ENCODE measurements at regions not wholly inside any gene's neighbourhood (a gene's known extent, or its start where the extent isn't known, plus 50 kb on each side); places are given as distances from the start of the nearest gene placed in this dataset.

DNA sequence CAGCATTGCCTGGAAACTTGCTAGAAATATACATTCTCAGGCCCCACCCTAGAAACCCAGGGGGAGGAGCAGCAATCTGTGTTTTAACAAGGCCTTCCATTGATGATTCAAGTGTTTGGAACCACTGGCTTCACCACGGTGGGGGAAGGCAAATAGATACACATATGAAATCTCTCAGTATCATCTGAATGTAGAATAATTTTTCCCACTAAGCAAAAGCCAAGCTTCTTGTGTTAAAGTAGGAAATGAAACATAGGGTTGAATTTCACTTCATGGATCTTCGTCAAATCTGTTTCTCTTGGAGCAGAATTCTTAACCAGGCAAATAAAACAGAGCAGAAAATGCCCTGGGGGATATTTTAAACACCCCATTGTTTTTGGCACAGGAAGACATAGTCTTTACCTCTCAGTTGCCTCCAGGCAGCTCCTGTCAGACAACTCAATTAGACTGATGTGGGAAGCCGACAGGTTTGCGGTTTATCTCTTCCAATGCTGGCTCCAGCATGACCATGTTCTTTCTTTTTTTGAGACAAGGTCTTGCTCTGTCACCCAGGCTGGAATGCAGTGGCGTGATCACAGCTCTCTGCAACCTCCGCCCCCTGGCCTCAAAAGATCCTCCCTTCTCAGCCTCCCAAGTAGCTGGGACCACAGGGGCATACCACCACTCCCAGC, 213.0 kb downstream of the FOXO1 start:
- no peak for DNase-seq (ENCODE audit: low read depth in 4 of 4, low spot score in 3 of 4)

DNA sequence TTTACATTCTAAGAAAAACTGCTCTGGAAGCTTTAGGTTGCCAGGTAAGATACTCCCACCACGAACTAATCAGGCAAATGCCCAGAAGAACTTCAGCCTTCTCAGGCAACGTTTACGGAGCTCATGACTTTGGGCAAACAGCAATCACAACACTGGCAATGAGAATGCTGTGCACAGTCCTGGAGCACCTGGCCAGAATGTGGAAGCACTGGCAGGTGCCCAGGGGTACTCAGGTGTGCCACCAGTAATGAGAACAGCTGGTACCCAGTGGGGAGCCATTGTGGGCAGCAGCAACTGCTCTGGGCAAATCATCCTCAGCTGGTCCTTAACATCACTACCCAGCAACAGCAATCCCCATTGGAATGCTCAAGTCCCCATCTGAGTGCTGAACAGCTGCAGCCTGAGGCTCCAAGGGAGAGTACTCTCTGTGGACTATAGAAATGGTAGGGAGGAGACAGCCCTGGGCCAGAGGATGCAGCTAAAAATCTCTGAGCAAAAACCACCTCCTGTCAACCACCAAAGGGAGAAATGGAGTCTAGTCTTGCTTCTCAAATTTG, 210.0 kb downstream of the FOXO1 start:
- no peak for DNase-seq (ENCODE audit: low read depth in 4 of 4, low spot score in 3 of 4)

DNA sequence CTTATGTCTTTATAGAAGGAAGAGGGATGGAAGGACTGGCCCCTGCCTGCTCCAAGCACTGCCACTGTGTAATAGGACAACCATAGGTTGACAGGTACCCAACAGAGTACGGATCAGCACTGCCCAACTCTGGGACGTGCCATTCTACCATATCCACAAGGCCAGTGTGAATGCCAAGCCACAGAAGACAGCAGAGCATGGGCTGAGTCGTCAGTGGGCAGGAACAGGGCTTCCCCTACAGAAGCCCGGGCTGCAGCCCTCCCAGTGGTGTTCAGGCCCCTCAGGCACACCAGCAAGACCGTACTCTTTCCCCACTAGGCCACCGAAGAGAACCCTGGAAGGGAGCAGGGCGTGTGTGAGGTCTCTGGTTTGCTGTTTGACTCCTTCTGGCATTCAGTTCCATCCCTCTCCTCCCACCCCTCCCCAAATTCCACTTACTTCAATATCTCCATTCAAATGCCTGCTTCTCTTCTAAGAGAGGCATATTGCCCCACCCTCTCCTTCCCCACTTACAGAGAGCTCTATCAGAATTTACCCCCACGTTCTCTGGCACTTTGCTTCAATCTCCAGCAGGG, 209.4 kb downstream of the FOXO1 start:
- no peak for DNase-seq (ENCODE audit: low read depth in 4 of 4, low spot score in 3 of 4)

DNA sequence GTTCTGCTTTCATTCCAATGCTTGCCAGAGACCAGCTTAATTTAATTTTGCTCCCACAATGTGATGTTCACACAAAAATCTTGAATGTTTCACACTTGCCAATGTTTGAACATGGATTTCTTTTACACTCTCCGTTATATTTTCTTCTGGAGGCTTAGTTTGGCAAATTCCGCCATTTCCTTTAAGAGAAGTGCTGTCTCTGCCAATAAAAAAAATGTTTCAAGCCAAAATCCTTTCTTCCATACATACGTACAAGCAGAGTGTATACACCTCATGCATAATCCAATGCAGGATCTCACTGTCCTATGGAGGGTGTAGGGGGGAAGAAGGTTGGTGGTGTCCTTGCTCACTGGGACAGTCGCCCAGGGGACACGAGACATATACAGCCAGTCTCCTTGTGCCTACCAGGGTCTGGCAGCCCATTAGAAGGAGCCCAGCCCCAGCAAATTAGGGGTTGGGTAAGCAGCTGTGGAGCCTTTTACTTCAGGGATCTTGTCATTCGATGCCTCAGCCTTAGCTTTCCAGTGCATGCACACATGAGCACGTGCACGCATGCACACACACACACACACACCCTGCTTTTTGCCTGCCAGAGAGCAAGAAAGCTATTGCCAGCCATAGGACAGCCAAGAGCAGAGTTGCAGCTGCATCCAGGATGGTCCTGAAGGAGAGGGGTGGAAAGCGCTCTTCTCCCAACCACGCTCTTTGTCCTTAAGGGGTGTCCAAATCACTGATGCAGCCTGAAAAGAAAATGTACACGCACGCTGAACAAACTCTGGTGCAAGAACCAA, 208.3 kb downstream of the FOXO1 start:
- DNase-seq (ENCODE audit: low read depth in 4 of 4, low spot score in 3 of 4), result no peak

DNA sequence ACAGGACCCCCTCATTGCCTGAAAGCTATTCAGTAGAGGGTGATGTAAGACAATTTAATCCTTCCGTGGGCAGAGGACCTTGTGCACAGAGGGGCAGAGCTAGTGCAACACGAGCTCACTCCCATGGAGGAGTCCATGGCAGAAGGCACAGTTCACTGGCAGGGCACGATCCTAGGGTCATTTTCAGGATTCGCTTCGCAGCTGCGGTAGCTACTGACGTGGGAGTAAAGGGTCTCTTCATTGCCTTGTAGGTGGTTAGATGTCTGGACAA, 207.8 kb downstream of the FOXO1 start:
- DNase-seq (ENCODE audit: low read depth in 4 of 4, low spot score in 3 of 4), result no peak

DNA sequence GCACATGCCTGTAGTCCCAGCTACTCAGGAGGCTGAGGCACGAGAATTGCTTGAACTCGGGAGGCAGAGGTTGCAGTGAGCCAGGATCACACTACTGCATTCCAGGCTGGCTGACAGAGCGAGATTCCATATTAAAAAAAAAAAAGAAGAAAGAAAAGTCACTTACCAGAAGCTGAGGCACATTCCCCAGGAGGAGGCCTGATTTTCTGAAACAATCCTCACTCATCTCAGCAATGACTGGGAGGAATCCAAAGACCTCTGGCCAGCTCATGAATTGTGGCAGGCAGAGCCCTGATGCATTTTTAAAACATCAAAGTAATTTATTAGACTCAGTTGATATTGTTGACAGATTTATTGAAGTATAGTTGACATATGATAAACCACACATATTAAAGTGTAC, 206.3 kb downstream of the FOXO1 start:
- DNase-seq (ENCODE audit: low read depth in 4 of 4, low spot score in 3 of 4), result no peak

DNA sequence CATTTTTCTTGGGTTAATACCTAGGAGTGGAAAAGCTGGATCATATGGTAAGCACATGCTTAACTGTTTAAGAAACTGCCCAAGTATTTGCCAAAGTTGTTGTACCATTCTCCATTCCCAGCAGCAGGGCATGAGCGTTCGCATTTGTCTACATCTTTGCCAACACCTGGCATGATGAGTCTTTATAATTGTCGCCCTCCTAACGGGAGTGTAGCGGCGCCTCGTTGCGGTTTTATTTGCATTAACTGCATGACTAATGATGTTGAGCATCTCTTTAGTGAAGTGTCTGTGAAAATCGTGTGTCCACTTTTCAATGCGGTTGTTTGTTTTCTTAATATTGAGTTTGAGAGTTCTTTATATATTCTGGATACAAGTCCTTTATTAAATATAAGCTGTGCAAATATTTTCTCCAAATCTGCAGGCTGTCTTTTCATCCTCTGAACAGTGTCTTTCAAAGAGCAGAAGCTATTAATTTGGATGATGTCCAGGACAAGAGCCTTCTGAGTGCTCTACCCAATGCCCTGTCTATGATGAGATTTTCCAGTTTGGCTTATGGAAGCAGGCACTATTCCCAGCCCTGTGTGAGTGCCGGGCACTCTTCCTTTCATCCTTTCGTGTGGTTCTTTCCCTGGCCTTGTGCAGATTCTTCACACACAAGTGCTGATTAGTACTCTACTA, 202.0 kb downstream of the FOXO1 start:
- no peak for DNase-seq (ENCODE audit: low read depth in 4 of 4, low spot score in 3 of 4)

DNA sequence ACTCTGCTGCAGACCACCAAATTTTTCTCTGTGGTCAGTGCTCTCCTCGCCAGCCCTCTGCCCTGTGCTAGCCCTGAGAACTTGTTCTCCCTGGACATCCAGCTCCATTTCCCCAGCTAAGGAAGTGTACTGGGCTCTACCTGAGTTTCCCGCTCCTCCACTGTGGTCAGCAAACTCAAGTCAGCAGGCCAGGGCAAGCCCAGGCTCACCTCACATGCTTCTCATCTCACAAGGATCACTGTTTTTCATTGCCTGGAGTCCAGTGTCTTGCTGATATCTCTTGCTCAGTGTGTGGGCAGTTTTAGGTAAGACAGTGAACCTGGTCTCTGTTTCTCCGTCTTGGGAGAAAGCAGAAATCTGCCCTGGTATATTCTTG, 201.4 kb downstream of the FOXO1 start:
- DNase-seq (ENCODE audit: low read depth in 4 of 4, low spot score in 3 of 4), result no peak

DNA sequence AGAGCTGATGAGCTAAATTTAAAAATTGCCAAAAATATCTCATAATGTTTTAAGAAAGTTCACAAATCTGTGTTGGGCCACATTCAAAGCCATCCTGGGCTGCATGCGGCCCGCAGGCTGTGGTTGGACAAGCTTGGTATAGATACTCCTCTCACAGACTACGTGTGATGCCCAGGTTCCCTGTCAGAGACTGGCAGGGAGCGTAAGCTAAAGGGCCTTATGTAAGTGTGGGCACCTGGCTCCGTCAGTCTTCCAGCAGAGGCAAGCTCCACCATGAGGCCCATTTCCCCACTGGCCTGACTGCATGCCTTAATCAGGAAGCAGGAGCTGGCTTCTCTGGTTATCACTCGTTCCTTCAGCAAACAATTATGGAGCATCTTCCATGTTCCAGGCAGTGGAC, 200.2 kb downstream of the FOXO1 start:
- DNase-seq (ENCODE audit: low read depth in 4 of 4, low spot score in 3 of 4), result no peak

DNA sequence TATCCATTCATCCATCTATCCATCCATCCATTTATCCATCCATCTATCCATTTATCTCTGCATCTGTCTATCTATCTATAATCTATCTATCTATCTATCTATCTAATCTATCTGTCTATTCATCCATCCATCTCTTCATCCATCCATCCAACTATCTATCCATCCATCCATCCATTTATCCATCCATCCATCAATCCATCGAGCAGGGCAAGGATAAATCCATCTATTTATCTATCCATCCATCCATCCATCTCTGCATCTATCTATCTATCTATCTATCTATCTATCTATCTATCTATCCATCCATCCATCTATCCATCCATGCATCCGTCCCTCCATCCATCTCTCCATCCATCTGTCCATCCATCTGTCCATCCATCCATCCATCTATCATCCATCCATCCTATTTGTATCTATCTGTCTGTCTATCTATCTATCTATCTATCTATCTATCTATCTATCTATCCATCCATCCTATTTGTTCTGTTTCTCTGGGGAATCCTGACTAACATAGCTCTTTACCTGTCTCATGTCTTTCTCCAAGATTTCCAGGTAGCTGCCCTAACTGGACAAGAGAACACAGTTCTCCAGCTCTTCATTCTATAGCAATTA, 198.1 kb downstream of the FOXO1 start:
- no peak for DNase-seq (ENCODE audit: low read depth in 4 of 4, low spot score in 3 of 4)

DNA sequence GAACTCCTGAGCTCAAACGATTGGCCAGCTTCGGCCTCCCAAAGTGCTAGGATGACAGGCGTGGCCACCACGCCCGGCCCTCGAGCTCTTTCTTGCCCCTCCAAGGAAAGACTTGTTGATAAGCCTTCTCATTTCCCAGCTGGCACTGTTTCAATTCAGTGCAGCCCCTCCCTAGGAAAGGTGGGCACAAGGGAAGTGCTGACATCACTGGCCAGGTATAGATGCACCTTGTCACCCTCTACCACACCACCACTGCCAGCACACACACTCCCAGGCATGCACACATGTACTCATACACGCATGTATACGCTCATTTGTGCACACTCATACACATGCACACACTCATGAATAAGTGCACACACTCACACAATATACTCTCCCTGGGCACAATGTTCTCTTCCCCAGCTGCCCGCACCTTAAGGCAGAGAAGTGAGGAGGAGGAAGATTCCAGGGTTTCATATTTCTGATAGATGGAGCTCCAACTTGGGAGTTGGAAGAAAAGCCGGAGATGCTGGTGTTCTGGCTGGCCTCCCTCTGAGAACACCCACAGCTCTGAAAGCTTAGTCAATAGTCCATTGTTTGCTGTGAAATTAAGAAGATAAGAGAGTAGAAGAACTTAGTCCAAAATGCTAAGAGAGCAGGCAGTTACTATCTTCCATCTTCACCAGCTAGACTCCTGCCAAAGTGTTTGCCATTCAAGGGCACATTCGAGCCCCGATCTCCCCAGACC, 196.7 kb downstream of the FOXO1 start:
- DNase-seq (ENCODE audit: low read depth in 4 of 4, low spot score in 3 of 4), result no peak

DNA sequence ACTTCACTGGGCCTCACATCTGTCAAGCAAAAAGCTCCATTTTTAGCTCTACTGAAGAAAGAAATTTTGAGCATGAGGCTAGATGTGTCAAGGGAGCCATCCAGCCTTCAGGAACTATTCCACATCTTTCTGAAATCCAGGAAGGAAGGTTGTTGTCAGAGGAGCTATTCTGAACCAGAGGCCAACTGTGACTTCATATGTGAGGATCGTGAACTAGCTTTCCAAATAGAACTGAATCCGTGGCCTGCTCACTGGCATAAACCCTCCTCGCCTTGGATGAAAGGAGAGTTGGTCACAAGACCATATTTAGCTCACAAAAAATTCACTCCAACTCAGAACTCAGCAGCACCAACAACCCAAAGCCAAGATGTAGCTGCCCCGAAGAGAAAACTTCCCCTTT, 195.8 kb downstream of the FOXO1 start:
- DNase-seq (ENCODE audit: low read depth in 4 of 4, low spot score in 3 of 4), result no peak

DNA sequence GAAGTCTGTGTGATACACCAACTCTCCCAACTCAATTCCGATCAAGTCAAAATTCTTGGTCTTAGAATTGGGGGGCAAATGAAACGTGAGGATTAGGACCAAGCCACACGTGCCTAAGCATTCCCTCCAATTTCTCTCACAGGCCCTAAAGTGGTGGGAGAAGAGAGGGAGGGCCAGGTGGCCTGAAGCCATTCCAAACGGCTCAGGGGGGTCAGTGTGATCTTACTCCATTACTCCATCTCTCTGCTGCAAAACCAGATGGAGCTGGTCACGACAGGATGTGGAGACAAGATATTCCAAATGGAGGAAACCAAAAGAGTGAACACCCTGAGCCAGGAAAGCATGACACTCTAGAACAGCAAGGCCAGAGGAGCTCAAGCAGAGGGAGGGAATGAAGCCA, 195.4 kb downstream of the FOXO1 start:
- DNase-seq (ENCODE audit: low read depth in 4 of 4, low spot score in 3 of 4), result no peak

DNA sequence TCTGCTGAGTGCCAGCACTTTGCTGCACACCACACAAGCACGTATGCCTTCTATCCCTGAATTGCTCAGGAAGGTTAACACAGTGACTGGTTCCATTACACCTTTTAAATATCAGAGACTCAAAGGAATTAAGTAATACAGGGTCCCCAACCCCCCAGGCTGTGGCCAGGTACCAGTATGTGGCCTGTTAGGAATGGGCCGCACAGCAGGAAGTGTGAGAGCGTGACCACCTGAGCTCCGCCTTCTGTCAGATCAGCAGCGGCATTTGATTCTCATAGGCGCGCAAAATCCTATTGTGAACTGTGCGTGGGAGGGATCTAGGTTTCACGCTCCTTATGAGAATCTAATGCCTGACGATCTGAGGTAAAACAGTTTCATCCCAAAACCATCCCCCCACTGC, 194.5 kb downstream of the FOXO1 start:
- DNase-seq (ENCODE audit: low read depth in 4 of 4, low spot score in 3 of 4), result no peak

DNA sequence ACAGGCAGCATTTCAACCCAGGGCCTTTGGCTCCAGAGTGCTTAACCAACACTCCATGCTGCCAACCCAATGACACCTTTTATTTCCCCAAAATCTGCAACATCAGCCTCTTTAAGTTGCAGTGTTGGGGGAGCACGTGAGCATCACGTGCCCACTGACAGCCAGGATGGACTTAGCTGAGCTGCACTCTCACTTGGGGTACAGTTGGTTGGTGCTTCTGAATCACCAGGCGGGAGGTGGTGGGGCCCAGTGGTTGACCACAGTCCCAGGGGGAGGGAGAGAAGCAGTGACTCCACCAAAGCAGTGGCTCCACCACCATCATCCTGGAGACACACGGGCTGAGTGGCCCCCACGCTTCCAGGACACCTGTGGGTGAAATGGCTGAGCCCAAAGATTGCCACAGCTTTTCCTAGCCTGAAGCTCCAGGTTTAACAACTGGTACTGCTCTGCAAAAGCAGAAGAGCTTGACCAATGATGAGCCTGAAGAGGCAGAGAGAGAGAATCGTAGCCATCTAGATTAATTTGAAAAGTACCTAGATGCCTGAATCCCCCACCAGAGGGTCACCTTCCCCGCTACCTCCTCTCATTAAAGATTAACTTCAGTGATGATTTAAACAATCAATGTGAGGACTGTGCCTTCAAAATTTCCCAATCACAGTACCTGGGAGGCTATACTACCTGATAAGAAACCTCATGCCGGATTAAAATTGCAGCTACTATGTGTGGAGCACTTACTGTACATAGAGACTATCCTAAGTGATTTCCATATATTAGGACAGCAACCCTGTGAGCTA, 193.8 kb downstream of the FOXO1 start:
- DNase-seq (ENCODE audit: low read depth in 4 of 4, low spot score in 3 of 4), result no peak

DNA sequence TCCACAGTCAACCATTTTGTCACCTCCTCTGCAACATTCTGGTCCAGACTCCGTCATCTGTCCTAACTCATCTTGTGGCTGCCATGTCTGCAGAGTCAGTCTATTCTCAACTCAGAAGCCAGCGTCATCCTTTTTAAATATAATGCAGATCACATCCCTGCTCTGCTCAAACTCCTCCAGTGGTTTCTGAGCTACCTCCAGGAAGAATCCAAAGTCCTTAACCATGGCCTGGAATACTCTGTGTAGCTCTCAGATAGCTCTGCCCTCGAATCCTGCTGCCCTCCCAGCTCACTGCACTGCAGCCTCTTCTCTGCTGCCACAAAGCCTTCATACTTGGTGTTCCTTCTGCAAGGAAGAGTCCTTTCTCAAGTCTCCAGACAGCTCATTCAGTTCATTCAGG, 190.8 kb downstream of the FOXO1 start:
- no peak for DNase-seq (ENCODE audit: low read depth in 4 of 4, low spot score in 3 of 4)

DNA sequence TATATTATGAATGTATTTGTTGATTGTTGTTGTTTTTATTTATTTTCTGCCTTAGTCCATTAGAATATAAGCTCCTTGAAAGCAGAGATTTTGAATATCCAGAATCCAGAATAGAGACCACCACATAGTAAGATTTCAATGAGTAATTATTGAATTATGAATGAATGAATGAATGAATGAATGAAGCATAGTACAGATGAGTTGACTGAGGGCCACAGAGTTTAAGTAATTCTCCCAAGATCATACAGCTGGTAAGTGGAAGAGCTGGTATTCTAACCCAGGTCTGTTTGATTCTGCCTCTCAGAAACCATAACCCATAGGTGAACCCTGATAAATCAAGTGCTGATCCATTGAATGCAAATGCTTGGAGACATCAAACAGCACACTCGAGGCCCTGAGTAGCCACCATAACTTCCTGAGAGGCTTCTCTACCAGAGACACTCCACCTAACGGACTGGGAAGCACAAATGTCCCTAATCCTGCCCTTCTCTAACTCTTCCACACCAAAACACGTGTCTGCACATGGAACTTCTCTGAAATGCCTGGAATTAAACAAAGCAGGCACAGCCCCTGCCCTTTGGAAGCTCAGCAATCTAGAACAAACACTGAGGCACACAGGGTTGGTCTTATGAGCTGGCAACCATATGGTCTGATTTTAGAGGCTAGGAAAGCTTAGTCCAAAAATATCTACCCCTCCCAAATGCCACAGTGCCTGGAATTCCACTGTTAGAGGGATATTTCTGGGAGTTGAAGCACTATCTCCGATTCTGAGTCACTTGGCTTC, 190.1 kb downstream of the FOXO1 start:
- DNase-seq (ENCODE audit: low read depth in 4 of 4, low spot score in 3 of 4), result no peak

DNA sequence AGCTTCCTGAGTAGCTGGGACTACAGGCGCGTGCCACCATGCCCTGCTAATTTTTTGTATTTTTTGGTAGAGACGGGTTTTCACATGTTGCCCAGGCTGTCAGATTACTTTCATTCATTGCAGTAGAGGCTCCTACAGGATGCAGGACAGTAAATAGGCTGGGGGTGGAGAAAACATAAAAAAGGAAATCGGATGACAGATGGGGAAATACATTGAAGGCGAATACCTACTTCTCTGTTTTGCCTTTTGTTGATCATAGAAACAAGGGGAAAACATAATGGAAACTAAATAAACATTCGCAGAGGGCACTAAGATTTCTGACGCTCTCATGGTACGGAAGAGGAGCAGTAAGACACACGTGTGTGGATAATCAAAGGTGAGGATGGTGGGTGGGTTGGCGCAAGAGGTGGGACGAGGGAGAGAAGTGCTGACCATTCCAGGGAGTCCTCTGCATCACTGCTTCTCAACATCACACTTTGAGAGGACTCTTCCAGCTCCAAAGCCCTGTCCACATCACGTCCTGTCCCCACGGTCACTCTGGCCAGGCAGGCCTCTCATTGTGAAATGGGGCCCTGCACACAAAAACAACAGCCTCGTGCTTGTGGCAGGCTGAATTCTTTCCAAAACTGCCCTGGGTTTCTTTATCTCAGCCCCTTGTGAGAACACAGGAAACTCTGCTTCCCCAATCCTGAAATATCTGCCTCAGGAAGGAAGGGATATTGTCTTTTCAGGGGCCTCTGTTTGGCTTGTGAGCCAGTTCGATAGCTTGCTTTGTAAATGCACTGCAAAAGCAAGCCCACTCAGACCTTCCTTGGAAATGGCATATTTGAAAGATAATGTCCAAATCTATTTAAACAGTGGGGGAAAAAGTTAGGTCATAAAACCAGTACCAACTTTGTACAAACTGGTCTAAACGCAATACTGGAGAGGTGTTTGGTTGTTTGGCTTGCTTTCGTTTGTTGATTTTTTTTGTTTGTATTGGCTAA, 188.5 kb downstream of the FOXO1 start:
- no peak for DNase-seq (ENCODE audit: low read depth in 4 of 4, low spot score in 3 of 4)

Measured in right renal pelvis (tissue), 4 donors.